Activated CD8-positive, alpha-beta memory T cell treated with anti-CD3 and anti-CD28 coated beads, Interleukin-2, amount 10 ng/mL, durations not matched to agents 7 days and 5 days (primary cell): ENCODE measurements at regions not wholly inside any gene's neighbourhood (a gene's known extent, or its start where the extent isn't known, plus 50 kb on each side); places are given as distances from the start of the nearest gene placed in this dataset.
"Not testable (repeated sequence)": the region's sequence is repeated elsewhere in the genome, so short reads cannot be mapped to it uniquely, and the experiment has no call there.

Experiments used
- ATAC-seq: fragments of 150-1000 bp; cut with Tn5 transposase; one replicate; pipeline ENCODE4 v1.10.0; 2021; ENCODE audit warnings: moderate library complexity
- CTCF ChIA-PET: fragments of 350-600 bp; sonication (Branson Sonifier 250); formaldehyde crosslinking; loops from one replicate; lab custom pipeline; 2021; ENCODE audit warnings: antibody characterized with exemption; lab: Charles Lee
- DNase-seq: peaks from one replicate; pipeline ENCODE4 v3.0.0-alpha.2; 2020
- H3K27ac Mint-ChIP-seq: one replicate; pipeline ENCODE4 v1.8.0; 2021; ENCODE audit warnings: mild to moderate bottlenecking, mixed read lengths
- H3K27me3 Mint-ChIP-seq: one replicate; pipeline ENCODE4 v1.8.0; 2021; ENCODE audit warnings: mixed read lengths
- H3K36me3 Mint-ChIP-seq: one replicate; pipeline ENCODE4 v1.8.0; 2021; ENCODE audit warnings: mild to moderate bottlenecking, mixed read lengths
- H3K4me1 Mint-ChIP-seq: one replicate; pipeline ENCODE4 v1.8.0; 2021; ENCODE audit warnings: mixed read lengths
- H3K4me3 Mint-ChIP-seq: one replicate; pipeline ENCODE4 v1.8.0; 2021; ENCODE audit warnings: mild to moderate bottlenecking, moderate library complexity, mixed read lengths
- H3K9me3 Mint-ChIP-seq: one replicate; pipeline ENCODE4 v1.8.0; 2022; ENCODE audit warnings: low read depth, mixed read lengths

GRCh38 chr3:101913168-101913567, 63.9 kb downstream of the NFKBIZ start:
- H3K27me3 Mint-ChIP-seq = peaks cover 16% of the 10 kb centered on the region
- peaks cover 7% of the 10 kb centered on the region for H3K9me3 Mint-ChIP-seq
- ATAC-seq = no peak
- H3K36me3 Mint-ChIP-seq = peaks cover 13% of the 10 kb centered on the region
- H3K4me1 Mint-ChIP-seq = no peaks in the 10 kb centered on the region
- H3K4me3 Mint-ChIP-seq = no peak overlapping the region
- CTCF ChIA-PET = no interaction called here
- no peak overlapping the region for H3K27ac Mint-ChIP-seq
- no peak for DNase-seq

GRCh38 chr3:101917761-101918160, 68.4 kb downstream of the NFKBIZ start:
- DNase-seq, H3K4me3 Mint-ChIP-seq, ATAC-seq, H3K9me3 Mint-ChIP-seq, CTCF ChIA-PET, H3K27ac Mint-ChIP-seq: not testable (repeated sequence)
- Mint-ChIP-seq H3K27me3 (peaks cover 19% of the 10 kb centered on the region), H3K4me1 (peaks cover 14% of the 10 kb centered on the region), H3K36me3 (peaks cover 47% of the 10 kb centered on the region)

- peaks cover 44% of the 10 kb centered on the region for H3K4me1 Mint-ChIP-seq
- ATAC-seq, DNase-seq, H3K4me3 Mint-ChIP-seq: not testable (repeated sequence)
- peaks cover 46% of the 10 kb centered on the region for H3K27me3 Mint-ChIP-seq
- H3K27ac Mint-ChIP-seq = peak overlapping the region; percentile 60
- CTCF ChIA-PET = interaction anchor here (0.9 to 1.1 kb wide), 2 partner anchors 10 to 73 kb away, joined by 3 read pairs; partner anchors contain the start of gene NFKBIZ
- peaks cover 11% of the 10 kb centered on the region for H3K9me3 Mint-ChIP-seq
- H3K36me3 Mint-ChIP-seq = peaks cover 56% of the 10 kb centered on the region
These were observed 72.9 kb downstream of the NFKBIZ start for GRCh38 chr3:101922151-101922725.

DNA sequence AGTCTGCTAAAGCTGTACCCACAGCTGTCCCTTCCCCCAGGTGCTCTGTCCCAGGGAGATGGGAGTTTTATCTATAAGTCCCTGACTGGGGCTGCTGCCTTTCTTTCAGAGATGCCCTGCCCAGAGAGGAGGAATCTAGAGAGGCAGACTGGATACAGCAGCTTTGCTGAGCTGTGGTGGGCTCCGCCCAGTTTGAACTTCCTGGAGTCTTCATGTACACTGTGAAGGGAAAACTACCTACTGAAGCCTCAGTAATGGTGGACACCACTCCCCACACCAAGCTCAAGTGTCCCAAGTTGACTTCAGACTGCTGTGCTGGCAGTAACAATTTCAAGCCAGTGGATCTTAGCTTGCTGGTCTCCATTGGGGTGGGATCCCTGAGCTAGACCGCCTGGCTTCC, 75.3 kb downstream of the NFKBIZ start:
- Mint-ChIP-seq H3K4me1 (peaks cover 44% of the 10 kb centered on the region), H3K27me3 (peaks cover 41% of the 10 kb centered on the region), H3K27ac (peak overlapping the region; percentile 8), H3K36me3 (peaks cover 44% of the 10 kb centered on the region)
- not testable (repeated sequence) for DNase-seq, H3K9me3 Mint-ChIP-seq, H3K4me3 Mint-ChIP-seq, ATAC-seq
- CTCF ChIA-PET = interaction anchor here (0.6 to 1.4 kb wide), 2 partner anchors 11 to 75 kb away, joined by 3 to 4 read pairs; partner anchors contain the start of gene NFKBIZ

GRCh38 chr3:101925124-101925523, 75.8 kb downstream of the NFKBIZ start:
- not testable (repeated sequence) for DNase-seq, H3K9me3 Mint-ChIP-seq, H3K4me3 Mint-ChIP-seq, ATAC-seq, H3K27ac Mint-ChIP-seq
- Mint-ChIP-seq H3K27me3 (peaks cover 42% of the 10 kb centered on the region), H3K4me1 (peaks cover 44% of the 10 kb centered on the region), H3K36me3 (peaks cover 40% of the 10 kb centered on the region)
- CTCF ChIA-PET = interaction anchor here (0.6 kb wide), 1 partner anchor 75 kb away, joined by 3 read pairs; the partner anchor contains the start of gene NFKBIZ

DNA sequence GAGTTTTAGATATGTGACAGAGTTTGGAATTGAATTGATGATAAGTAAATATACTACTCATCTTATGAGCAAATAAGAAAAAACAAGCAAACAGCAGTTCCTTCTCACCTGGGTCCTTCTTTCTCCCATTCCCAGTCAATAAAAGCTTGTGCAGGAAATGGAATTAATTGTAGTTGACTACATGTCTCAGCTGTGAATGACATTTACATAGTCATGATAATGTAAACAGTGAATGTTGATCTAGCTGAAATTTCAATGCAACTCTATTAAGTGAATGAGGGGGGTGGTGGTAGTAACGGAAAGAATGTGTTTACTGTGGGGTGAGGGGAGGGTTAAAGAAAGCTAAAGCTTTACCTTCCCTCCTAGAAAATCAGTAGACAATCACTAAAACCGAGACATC, 76.2 kb downstream of the NFKBIZ start:
- ATAC-seq = no peak
- peaks cover 4% of the 10 kb centered on the region for H3K9me3 Mint-ChIP-seq
- no peak overlapping the region for H3K27ac Mint-ChIP-seq
- DNase-seq = no peak
- H3K36me3 Mint-ChIP-seq = peaks cover 35% of the 10 kb centered on the region
- CTCF ChIA-PET = no interaction called here
- H3K4me1 Mint-ChIP-seq = peaks cover 44% of the 10 kb centered on the region
- H3K27me3 Mint-ChIP-seq = peaks cover 42% of the 10 kb centered on the region
- no peak overlapping the region for H3K4me3 Mint-ChIP-seq

- CTCF ChIA-PET = no interaction called here
- H3K27ac Mint-ChIP-seq = no peak overlapping the region
- H3K4me1 Mint-ChIP-seq = peaks cover 41% of the 10 kb centered on the region
- H3K27me3 Mint-ChIP-seq = peaks cover 39% of the 10 kb centered on the region
- no peak overlapping the region for H3K4me3 Mint-ChIP-seq
- peaks cover 25% of the 10 kb centered on the region for H3K36me3 Mint-ChIP-seq
- ATAC-seq (no peak), DNase-seq (no peak)
- peaks cover 4% of the 10 kb centered on the region for H3K9me3 Mint-ChIP-seq
These were observed 77.3 kb downstream of the NFKBIZ start for GRCh38 chr3:101926594-101927105.

DNA sequence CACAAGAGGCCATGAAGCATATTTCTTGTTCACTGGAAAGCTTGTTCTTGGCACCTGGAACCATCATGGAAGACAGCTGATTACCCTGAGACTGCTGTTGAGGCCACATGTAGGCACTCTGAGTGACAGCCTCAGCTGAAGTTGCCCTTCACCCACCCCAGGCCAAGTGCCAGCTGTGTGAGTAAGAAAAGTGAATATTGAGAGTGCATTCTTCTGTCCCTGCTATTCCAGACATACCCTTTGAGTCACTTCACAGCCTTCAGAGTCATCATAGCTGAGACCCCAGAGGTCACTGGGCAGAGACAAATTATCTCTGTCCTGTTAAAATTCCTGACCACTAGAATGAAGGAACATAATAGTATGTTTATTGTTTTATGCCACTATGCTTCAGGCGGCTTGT, 79.6 kb downstream of the NFKBIZ start:
- Mint-ChIP-seq H3K36me3 (peaks cover 8% of the 10 kb centered on the region), H3K27ac (no peak overlapping the region), H3K27me3 (peaks cover 34% of the 10 kb centered on the region), H3K9me3 (no peaks in the 10 kb centered on the region), H3K4me3 (no peak overlapping the region), H3K4me1 (peaks cover 20% of the 10 kb centered on the region)
- DNase-seq = no peak
- ATAC-seq = no peak
- CTCF ChIA-PET = interaction anchor here (1.8 kb wide), 1 partner anchor 300 kb away, joined by 4 read pairs; no protein-coding TSS in a partner anchor

DNA sequence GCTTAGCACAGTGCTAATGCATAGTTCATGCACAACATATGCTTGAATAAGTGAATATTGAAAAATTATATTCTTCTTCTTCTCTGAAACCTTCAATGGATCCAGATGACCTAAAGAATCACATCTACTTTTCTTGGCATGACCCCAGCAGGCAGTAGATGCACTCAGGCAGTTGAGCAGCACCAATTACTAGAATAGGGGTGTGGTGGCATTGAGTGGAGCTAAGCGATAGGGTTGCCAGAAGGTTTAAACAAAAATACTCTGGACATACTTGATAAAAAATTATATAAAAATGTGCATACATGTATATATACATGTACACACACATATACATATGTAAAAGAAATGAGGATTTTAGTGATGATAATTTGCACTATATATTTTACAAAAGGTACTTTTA, 81.8 kb downstream of the NFKBIZ start:
- Mint-ChIP-seq H3K27me3 (peaks cover 33% of the 10 kb centered on the region), H3K27ac (no peak overlapping the region), H3K9me3 (no peaks in the 10 kb centered on the region), H3K36me3 (peaks cover 10% of the 10 kb centered on the region), H3K4me1 (peaks cover 13% of the 10 kb centered on the region), H3K4me3 (no peak overlapping the region)
- ATAC-seq = no peak
- CTCF ChIA-PET = no interaction called here
- no peak for DNase-seq

DNA sequence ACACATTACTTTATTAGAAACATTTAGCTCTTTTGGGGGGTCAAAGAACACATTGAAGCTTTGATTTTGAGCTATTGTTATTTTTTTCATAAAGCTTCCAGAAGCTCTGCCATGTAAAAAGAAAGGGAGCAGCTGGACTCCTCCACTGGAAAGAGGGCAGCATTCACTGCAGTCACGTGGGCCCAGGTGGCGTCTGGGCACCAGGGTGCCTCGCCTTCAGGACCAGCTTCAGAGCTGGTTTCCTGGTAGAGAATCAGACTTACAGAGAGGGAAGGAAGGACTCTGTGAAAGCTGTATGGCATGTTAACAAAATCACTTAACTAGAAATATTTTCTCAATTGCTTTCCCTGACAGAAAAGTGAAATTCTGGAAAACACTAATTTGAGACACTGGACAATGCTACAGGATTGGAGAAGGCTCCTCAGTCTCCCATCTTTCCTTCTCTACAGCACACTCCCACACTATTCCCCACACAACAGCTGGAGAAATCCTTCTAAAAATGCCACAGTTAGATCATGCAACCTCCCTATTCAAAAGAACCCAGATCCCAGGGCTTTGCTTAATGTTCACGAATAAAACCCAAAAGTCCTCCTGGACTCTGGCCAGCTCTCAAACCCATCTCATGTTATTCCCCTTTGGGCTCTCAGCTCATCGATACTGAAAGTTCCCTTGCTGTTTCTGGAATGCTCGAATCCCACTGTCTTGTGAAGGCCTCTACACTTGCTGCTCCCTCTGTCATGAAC, 83.2 kb downstream of the NFKBIZ start:
- no peak for DNase-seq
- CTCF ChIA-PET = interaction anchor here (0.8 to 1.0 kb wide), 3 partner anchors 11 to 292 kb away, joined by 3 read pairs; no protein-coding TSS in a partner anchor
- peaks cover 2% of the 10 kb centered on the region for H3K9me3 Mint-ChIP-seq
- ATAC-seq = no peak
- peaks cover 33% of the 10 kb centered on the region for H3K27me3 Mint-ChIP-seq
- peaks cover 16% of the 10 kb centered on the region for H3K36me3 Mint-ChIP-seq
- no peak overlapping the region for H3K4me3 Mint-ChIP-seq
- H3K27ac Mint-ChIP-seq = no peak overlapping the region
- H3K4me1 Mint-ChIP-seq = peaks cover 22% of the 10 kb centered on the region

DNA sequence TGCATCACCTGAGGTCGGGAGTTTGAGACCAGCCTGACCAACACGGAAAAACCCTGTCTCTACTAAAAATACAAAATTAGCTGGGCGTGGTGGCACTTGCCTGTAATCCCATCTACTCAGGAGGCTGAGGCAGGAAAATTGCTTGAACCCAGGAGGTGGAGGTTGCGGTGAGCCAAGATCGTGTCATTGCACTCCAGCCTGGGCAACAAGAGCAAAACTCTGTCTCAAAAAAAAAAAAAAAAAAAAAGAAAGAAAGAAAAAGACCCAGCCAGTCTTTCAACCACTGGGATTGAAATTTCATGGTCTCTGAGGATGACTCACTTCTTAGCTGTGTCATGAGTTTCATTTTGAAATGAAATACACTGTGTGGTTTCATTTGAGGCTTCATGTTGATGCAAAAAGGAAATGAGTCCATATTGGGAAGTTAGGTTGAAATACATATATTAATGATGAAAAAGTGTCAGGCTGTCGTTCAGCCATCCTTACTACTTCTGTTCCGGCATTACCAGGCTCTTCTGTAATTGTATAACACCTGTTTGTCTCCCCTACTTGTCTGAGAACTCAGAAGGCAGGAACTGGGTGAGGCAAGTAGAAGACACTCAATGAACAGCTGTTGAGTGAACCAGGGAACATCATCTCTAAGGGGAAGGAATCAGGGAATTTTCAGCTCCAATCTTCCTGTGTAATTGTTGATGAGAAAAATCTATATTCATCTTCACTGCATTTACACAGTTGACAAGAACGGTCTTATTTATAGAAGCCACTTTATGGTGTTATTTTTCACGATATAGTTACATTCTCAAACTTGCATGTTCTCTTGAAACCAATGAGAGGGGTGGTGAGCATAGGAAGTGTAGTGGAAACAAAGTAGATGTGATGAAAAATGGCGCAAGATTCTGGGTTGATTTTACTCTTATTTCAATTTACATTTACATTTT, 87.4 kb downstream of the NFKBIZ start:
- peaks cover 32% of the 10 kb centered on the region for H3K27me3 Mint-ChIP-seq
- ATAC-seq (peak; percentile 96), DNase-seq (peak; percentile 64)
- H3K9me3 Mint-ChIP-seq = peaks cover 2% of the 10 kb centered on the region
- CTCF ChIA-PET = interaction anchor here (0.9 to 1.5 kb wide), 6 partner anchors 11 to 288 kb away, joined by 3 to 4 read pairs (median 3); partner anchors contain the start of gene NXPE3
- H3K4me3 Mint-ChIP-seq = peak overlapping the region; percentile 23
- peaks cover 24% of the 10 kb centered on the region for H3K4me1 Mint-ChIP-seq
- peak overlapping the region; percentile 74 for H3K27ac Mint-ChIP-seq
- peaks cover 15% of the 10 kb centered on the region for H3K36me3 Mint-ChIP-seq

DNA sequence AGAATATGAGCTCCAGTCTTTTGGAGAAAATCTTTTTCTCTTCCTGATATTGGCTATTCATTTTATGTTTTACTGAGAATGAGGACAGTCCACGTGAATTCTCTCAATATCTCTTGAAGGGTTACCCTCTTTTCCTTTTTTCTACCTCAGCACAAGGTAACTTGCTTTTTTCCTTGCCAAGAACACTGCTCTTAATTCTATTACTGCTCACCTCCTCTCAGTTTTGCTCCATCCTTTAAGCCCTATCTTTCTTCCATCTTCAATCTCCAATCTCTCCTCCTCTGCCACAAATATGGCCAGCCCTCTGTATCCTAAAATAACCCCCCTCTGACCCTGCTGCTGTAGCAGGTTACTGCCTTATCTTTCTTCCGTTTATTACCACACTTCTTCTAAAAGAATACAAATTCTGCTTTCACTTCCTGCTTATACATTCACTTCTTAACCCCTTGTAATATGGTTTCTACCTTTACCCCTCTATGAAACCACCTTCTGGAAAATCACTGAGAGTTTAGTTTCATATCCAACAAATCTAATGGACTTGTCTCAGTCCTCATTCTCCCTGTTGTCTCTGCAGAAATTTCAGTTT, 89.0 kb downstream of the NFKBIZ start:
- no peak for DNase-seq
- CTCF ChIA-PET = no interaction called here
- peak; percentile 44 for ATAC-seq
- Mint-ChIP-seq H3K9me3 (peaks cover 2% of the 10 kb centered on the region), H3K27me3 (peaks cover 30% of the 10 kb centered on the region), H3K36me3 (peaks cover 13% of the 10 kb centered on the region), H3K4me3 (no peak overlapping the region), H3K4me1 (peaks cover 35% of the 10 kb centered on the region), H3K27ac (no peak overlapping the region)
